ENCODE measurements at regions not wholly inside any gene's neighbourhood (a gene's known extent, or its start where the extent isn't known, plus 50 kb on each side); places are given as distances from the start of the nearest gene placed in this dataset.

GRCh38 chr12:98294051-98294805, 221.2 kb upstream of the TMPO start:
- CTCF ChIA-PET: no interaction called here
- POLR2A ChIA-PET: no interaction called here
- no peak for TF ChIP-seq TARDBP (IDR thresholded peaks at IDR 0.05)
- no peak for TF ChIP-seq ZNF384 (IDR thresholded peaks at IDR 0.05)
- no peak for TF ChIP-seq HDGF (IDR thresholded peaks at IDR 0.05; ENCODE audit: borderline replicate concordance)
- TF ChIP-seq ELF4 (IDR thresholded peaks at IDR 0.05): no peak
- TF ChIP-seq FOXA1 (IDR thresholded peaks at IDR 0.05): no peak
- no peak for TF ChIP-seq L3MBTL2 (conservative IDR thresholded peaks at IDR 0.05)
- TF ChIP-seq NFRKB (IDR thresholded peaks at IDR 0.05): no peak
- TF ChIP-seq CTBP1 (IDR thresholded peaks at IDR 0.05; ENCODE audit: borderline replicate concordance): no peak
- no peak for TF ChIP-seq BHLHE40 (IDR thresholded peaks at IDR 0.05; ENCODE audit: borderline replicate concordance)
- TF ChIP-seq SUZ12 (IDR thresholded peaks at IDR 0.05): no peak
- no peak for TF ChIP-seq FOXK2 (IDR thresholded peaks at IDR 0.05)
- TF ChIP-seq ARNT (IDR thresholded peaks at IDR 0.05): no peak
- TF ChIP-seq LEF1 (IDR thresholded peaks at IDR 0.05; ENCODE audit: borderline replicate concordance): no peak
- TF ChIP-seq, protein P1, sequence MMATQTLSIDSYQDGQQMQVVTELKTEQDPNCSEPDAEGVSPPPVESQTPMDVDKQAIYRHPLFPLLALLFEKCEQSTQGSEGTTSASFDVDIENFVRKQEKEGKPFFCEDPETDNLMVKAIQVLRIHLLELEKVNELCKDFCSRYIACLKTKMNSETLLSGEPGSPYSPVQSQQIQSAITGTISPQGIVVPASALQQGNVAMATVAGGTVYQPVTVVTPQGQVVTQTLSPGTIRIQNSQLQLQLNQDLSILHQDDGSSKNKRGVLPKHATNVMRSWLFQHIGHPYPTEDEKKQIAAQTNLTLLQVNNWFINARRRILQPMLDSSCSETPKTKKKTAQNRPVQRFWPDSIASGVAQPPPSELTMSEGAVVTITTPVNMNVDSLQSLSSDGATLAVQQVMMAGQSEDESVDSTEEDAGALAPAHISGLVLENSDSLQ (IDR thresholded peaks at IDR 0.05): no peak
- no peak for TF ChIP-seq FOXM1 (IDR thresholded peaks at IDR 0.05; ENCODE audit: borderline replicate concordance)
- DNase-seq (ENCODE audit: extremely low spot score): no peak

- POLR2A ChIA-PET: no interaction called here
- TF ChIP-seq SP1 (IDR thresholded peaks at IDR 0.05) (no peak), TARDBP (IDR thresholded peaks at IDR 0.05) (no peak), FOXM1 (IDR thresholded peaks at IDR 0.05; ENCODE audit: borderline replicate concordance) (no peak), FOXA1 (IDR thresholded peaks at IDR 0.05) (no peak), L3MBTL2 (conservative IDR thresholded peaks at IDR 0.05) (no peak), FOXK2 (IDR thresholded peaks at IDR 0.05) (no peak), BHLHE40 (IDR thresholded peaks at IDR 0.05; ENCODE audit: borderline replicate concordance) (no peak), NFRKB (IDR thresholded peaks at IDR 0.05) (no peak)
- TF ChIP-seq, protein P1 (IDR thresholded peaks at IDR 0.05): no peak
- no peak for DNase-seq (ENCODE audit: extremely low spot score)
- CTCF ChIA-PET: no interaction called here
These were observed 219.7 kb upstream of the TMPO start for GRCh38 chr12:98295681-98296080.

DNA sequence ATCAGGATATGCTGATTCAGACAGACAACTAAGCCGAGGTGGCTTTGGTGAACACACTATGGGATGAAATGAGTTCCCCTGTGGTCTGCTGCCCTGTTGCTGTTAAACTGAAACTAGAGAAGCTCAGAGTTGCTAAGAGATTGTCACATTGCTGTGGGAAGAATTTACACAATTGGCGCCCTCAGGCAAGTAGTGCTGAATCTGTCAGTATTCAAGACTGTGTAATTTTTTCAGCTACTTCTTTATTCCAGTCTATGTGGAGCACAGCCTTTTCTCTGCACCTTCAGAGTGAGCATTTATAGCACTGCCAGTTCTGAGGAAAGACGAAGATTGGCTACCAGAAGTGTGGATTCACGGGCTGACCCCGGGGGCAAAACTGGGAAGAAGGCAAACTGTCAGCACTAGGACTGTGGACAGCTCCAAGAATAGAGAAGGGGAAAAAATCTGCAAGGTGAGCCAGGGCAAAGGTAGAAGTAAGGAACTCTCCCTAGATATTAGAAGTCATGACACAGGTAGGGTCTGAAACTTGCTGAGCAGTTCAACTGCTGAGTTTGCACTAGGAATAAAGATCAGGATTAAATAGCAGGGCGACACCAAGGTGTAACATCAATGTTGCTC, 218.8 kb upstream of the TMPO start:
- CTCF ChIA-PET: no interaction called here
- DNase-seq (ENCODE audit: extremely low spot score): no peak
- TF ChIP-seq ARNT (IDR thresholded peaks at IDR 0.05) (no peak), SUZ12 (IDR thresholded peaks at IDR 0.05) (no peak), HDGF (IDR thresholded peaks at IDR 0.05; ENCODE audit: borderline replicate concordance) (no peak), LEF1 (IDR thresholded peaks at IDR 0.05; ENCODE audit: borderline replicate concordance) (no peak)
- POLR2A ChIA-PET: no interaction called here

GRCh38 chr12:98297538-98297937, 217.9 kb upstream of the TMPO start:
- CTCF ChIA-PET: no interaction called here
- DNase-seq (ENCODE audit: extremely low spot score): no peak
- POLR2A ChIA-PET: no interaction called here
- TF ChIP-seq ARNT (IDR thresholded peaks at IDR 0.05) (no peak), SP1 (IDR thresholded peaks at IDR 0.05) (no peak), FOXK2 (IDR thresholded peaks at IDR 0.05) (no peak), ELF4 (IDR thresholded peaks at IDR 0.05) (no peak), FOXA1 (IDR thresholded peaks at IDR 0.05) (no peak), NFRKB (IDR thresholded peaks at IDR 0.05) (no peak)

DNA sequence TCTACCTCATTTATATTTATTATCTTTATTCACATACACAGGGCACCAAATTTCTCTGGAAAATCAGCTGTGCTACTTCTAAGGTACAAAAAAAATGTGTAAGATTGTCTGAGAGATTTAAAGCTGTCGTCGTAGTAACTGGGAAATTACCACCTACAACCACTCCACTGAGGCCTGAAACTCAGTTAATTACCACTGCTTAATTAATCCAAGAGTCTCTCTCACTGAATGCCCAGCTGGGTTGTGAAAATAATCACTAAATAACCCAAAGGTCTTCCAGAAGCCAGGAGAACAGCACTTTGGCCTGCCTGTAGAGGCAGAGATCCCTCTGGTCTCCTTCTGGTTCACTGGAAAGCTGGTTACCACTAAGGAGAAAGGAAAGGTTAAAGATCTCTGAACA, 207.2 kb upstream of the TMPO start:
- CTCF ChIA-PET: no interaction called here
- TF ChIP-seq ARNT (IDR thresholded peaks at IDR 0.05) (no peak), ZNF384 (IDR thresholded peaks at IDR 0.05) (no peak), NFRKB (IDR thresholded peaks at IDR 0.05) (no peak), FOXA1 (IDR thresholded peaks at IDR 0.05) (no peak), FOXM1 (IDR thresholded peaks at IDR 0.05; ENCODE audit: borderline replicate concordance) (no peak), CTBP1 (IDR thresholded peaks at IDR 0.05; ENCODE audit: borderline replicate concordance) (no peak), TARDBP (IDR thresholded peaks at IDR 0.05) (no peak), L3MBTL2 (conservative IDR thresholded peaks at IDR 0.05) (no peak)
- POLR2A ChIA-PET: no interaction called here
- no peak for DNase-seq (ENCODE audit: extremely low spot score)

- CTCF ChIA-PET: no interaction called here
- POLR2A ChIA-PET: no interaction called here
- no peak for TF ChIP-seq L3MBTL2 (conservative IDR thresholded peaks at IDR 0.05)
- no peak for TF ChIP-seq FOXA1 (IDR thresholded peaks at IDR 0.05)
- no peak for TF ChIP-seq TARDBP (IDR thresholded peaks at IDR 0.05)
- TF ChIP-seq SUZ12 (IDR thresholded peaks at IDR 0.05): no peak
- TF ChIP-seq FOXM1 (IDR thresholded peaks at IDR 0.05; ENCODE audit: borderline replicate concordance): no peak
- TF ChIP-seq ZNF384 (IDR thresholded peaks at IDR 0.05): no peak
- TF ChIP-seq NFRKB (IDR thresholded peaks at IDR 0.05): no peak
- TF ChIP-seq BHLHE40 (IDR thresholded peaks at IDR 0.05; ENCODE audit: borderline replicate concordance): no peak
- TF ChIP-seq, protein P1 (IDR thresholded peaks at IDR 0.05): no peak
- TF ChIP-seq SP1 (IDR thresholded peaks at IDR 0.05): no peak
- TF ChIP-seq ELF4 (IDR thresholded peaks at IDR 0.05): no peak
- TF ChIP-seq HDGF (IDR thresholded peaks at IDR 0.05; ENCODE audit: borderline replicate concordance): no peak
- TF ChIP-seq FOXK2 (IDR thresholded peaks at IDR 0.05): no peak
- TF ChIP-seq ARNT (IDR thresholded peaks at IDR 0.05): no peak
- no peak for TF ChIP-seq LEF1 (IDR thresholded peaks at IDR 0.05; ENCODE audit: borderline replicate concordance)
- no peak for TF ChIP-seq CTBP1 (IDR thresholded peaks at IDR 0.05; ENCODE audit: borderline replicate concordance)
- no peak for DNase-seq (ENCODE audit: extremely low spot score)
These were observed 197.2 kb upstream of the TMPO start for GRCh38 chr12:98317939-98318899.
